IPS DF 19.7 (cell line): ENCODE measurements at regions not wholly inside any gene's neighbourhood (a gene's known extent, or its start where the extent isn't known, plus 50 kb on each side); places are given as distances from the start of the nearest gene placed in this dataset.

Source experiments
- DNase-seq: peaks from one replicate; pipeline ENCODE4 v3.0.0-alpha.2; 2013; ENCODE audit warnings: low read depth, low spot score

DNA sequence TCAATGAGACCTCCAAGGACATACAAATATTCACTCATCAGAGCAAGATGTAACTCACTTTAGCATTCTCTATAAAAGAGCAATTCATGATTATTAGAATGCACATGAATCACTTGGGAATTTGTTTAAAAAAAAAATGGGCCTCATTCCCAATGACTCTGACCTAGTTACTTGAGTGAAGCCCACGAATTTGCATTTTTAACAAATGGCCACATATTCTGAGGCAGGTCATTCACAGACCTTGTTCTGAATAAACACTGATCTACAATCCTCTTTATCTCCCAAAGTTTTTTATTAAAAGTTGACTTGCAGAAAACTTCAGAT, 255.1 kb upstream of the VEGFC start:
- DNase-seq = no peak

GRCh38 chr4:177051473-177052060, 258.1 kb upstream of the NEIL3 start:
- DNase-seq = no peak

DNA sequence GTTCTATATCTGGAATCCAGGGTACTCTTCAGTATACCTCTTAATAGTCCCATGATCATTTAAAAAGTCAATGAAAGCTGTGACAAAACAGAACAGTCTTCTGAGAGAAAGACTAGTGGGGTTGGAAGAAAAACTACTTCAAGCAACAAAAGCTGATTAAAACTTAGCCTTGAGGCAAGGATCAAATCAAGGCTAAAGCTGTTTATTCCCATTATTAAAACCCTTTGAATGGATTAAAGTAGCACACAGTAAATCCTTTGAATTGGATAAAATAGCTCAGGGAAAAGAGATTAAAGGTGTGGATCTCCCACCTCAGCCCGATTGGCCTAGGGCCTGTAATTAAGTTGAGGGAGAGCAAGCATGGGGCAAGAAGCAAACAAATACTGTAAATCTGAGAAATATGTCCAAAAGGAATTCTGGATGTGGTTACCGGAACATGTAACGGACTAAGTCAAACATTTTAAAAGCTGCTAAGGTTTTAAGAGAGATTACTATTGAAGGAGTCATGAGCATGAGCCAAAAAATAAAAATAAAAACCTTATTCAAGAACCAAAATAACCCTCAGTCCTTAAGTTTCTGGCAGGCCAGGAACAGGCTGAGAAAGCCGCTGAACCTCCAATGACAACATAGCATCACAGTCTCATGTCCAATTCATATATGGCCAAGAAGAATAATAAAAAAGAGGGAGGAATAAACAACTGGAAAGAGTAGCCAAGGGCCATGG, 257.3 kb upstream of the NEIL3 start:
- no peak for DNase-seq

DNA sequence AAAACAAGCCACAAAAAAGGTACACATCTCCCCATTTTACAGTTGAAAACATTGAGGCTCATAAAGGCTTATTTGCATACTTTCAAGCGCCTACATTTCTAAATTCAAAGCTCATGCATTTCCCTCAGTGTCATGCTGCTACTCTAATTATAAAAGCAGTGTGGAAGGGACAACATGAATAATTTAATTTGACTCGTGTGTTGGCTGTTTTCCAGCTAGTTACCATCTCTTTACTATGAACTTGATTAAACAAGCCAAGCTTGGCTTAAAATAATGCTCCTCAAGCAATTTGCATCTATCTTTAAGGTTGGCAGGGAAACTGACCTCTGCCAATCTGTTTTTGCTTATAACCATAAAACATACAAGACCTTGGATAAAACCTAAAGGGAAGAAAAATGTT, 252.5 kb upstream of the NEIL3 start:
- DNase-seq = no peak

GRCh38 chr4:177064116-177064515, 245.6 kb upstream of the NEIL3 start:
- no peak for DNase-seq

GRCh38 chr4:177064729-177065394, 244.8 kb upstream of the NEIL3 start:
- no peak for DNase-seq

DNA sequence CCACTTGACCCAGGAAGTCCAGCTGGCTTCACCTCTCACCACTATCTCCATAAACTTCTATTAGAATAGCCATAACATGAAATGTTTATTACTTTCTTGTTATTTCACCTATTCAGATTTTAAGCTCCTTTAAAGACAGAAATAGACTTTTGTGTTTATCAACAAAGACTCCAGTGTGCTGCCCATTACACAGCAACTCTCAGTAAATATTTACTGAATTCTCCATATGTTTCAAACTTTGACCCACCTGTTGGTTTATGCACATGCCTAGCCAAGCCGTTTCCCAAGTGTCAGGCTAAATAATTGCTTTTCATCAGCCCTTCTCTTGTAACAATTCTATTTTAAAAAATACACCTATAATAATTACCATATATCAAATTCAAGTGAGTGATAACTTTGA, 242.9 kb upstream of the NEIL3 start:
- no peak for DNase-seq

- no peak for DNase-seq
Observed at GRCh38 chr4:177070533-177071058, 239.1 kb upstream of the NEIL3 start.

DNA sequence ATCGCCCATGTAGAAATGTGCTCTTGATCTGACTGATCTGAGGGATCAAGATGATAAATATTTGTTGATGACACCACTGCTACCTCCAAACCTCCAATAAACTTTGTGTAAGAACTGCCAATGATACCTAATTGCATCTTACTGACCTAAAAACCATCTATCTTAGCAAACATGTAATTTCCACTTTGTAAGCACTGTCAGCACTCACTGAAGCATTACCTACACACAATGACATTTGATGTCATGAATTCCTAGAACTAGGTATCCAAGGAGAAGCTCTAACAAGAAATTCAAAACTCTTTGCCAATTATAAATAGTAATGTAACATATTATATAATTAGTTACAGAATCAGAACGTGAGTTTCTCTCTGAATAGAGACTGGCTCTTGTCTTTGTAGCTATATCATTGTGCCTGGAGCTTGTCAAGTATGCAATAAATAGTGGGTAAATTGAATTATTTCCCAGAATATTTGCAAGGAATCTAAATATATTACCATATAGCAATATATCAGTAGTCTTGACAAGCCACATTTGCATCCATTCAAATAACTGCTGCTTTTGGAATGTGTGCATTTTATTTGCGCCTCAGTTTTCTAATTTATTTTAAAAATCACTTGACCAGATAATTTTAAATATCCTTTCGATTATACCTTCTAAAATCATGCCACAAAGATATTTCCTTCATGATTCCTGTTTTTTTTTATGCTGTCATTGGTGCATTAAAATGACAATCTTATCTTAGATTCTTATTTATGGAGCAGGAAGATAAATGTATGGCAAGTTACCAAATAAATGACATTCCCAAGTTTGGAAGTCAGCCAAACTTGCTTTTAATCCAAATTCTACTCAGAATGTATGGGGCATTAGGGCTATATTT, 232.3 kb upstream of the NEIL3 start:
- DNase-seq = no peak

DNA sequence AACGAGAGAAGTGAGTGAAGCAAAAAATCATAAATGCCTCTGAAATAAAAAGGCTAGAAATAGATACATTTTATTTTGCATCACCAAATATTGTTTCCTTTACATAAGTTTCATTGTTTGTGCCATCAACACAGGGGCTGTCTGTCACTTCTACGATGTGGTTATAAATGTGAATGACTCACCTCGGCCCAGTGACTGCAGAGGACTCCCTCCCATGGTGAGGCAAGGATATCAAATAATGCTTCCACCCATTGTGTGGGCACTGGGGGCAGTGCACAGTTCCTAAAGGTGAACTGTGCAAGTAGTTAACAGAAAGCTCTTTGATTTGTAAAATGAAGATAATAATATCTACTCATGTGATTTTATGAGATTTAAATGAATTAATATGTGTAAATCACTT, 230.3 kb upstream of the NEIL3 start:
- DNase-seq = no peak

DNA sequence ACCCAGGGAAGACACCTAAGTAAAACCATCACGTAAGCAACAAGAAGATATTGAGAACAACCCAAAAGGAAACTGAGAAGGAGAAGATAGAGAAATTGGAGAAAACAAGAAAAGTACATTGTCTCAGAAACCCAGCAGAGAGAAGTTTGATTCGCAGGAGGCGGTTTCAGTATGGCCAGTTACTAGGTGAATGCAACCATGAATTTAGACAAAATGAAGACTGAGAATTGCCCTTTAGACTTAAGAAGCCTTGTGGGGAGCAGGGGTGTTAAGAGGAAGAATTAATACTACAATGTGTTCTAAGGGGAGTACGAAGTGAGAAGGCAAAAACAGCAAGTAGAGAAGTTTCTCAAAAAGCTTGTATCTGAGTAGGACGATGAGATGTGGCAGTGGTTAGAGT, 229.3 kb upstream of the NEIL3 start:
- DNase-seq = no peak

DNA sequence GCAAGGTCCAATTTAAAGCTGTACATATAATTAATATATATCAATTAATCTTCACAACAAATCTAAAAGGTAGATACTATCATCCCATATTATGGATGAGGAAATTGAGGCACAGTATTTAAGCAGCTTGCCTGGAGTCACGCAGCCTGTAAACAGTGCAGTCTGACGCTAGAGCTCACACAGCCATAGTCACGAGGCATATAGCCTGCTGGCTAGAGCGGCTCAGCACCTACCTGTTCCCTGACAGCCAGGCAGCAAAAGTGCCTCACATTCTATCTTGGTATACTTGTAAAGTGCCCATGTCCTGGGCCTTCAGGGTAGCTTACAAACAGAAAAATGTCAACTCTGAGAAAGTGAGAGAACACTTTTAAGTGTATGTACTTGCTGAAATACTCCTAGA, 222.6 kb upstream of the NEIL3 start:
- DNase-seq = no peak

DNA sequence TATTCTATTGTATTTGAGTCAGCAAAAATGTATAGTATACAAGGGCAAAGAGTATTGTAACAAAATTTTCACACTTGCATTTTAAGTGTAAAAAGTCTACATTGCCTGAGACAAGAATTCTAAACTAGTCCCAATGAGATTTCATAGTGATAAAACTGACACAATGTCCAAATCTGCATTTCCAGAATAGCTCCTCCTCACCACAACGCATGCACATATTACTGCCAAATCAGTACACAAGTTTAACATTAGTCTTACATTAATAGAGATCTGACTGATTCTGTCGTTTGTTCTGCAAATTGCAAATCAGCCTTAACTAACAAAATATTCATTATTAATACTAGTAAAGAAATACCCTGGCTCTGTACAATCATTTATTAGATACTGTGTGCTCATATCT, 222.2 kb upstream of the NEIL3 start:
- no peak for DNase-seq

GRCh38 chr4:177091515-177091914, 218.2 kb upstream of the NEIL3 start:
- no peak for DNase-seq

DNA sequence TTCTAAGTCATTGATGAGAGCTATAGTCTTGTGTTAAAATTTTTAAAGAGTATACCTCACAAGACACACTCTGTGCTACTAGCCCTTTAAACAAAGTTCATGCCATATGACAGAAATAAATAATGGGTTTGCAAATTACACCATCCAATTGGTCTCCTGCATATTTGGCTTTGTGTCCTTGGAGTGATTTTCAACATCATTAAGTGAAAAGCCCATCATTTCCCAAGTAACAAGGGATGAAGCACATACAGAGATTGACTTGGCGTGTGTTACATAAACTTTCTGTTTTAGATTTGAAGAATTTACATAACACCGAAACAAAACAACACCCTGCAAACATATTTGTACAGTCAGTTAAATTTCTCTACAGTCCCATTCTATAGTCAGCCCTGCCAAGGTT, 216.9 kb upstream of the NEIL3 start:
- DNase-seq = no peak

- DNase-seq = no peak
Observed at GRCh38 chr4:177093964-177094363, 215.7 kb upstream of the NEIL3 start.

- no peak for DNase-seq
Observed at GRCh38 chr4:177097291-177097690, 212.4 kb upstream of the NEIL3 start.

DNA sequence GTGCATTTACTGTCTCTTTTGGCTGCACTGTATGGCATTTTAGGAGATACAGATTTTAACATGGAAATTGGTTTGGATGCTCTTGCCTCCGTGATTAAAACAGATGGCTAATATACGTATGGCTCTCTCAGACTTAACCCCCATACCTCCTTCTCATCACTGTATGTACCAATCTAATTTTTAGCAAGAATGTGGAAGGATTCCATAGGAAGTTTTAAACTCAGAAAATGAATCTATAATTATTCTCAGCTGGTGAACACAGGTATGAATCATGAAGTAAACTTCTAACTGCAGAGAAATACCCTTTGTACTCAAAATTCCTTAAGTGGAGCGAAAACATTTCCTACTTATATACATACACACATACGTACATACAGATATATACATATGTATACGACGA, 210.5 kb upstream of the NEIL3 start:
- DNase-seq = no peak

- DNase-seq = no peak
Observed at GRCh38 chr4:177100307-177100706, 209.4 kb upstream of the NEIL3 start.

DNA sequence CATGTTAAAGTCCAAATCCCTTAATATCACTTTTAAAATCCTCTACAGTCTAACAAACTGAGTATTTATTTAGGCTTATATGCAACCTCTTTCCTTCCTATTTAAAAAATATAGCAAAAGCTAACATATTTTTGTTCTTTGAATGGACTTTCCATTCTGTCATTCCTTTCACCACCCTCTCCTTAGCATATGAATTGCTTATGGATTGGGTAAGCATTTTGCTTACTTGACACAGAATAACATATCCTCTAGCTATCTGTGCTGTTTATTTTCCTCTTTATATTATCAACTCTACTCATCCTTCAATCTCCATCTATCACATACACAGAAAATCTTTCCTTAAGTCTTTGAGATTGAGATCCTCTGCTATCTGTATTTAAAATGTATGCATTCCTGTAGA, 206.1 kb upstream of the NEIL3 start:
- no peak for DNase-seq

GRCh38 chr4:177105536-177105935, 204.1 kb upstream of the NEIL3 start:
- DNase-seq = no peak

DNA sequence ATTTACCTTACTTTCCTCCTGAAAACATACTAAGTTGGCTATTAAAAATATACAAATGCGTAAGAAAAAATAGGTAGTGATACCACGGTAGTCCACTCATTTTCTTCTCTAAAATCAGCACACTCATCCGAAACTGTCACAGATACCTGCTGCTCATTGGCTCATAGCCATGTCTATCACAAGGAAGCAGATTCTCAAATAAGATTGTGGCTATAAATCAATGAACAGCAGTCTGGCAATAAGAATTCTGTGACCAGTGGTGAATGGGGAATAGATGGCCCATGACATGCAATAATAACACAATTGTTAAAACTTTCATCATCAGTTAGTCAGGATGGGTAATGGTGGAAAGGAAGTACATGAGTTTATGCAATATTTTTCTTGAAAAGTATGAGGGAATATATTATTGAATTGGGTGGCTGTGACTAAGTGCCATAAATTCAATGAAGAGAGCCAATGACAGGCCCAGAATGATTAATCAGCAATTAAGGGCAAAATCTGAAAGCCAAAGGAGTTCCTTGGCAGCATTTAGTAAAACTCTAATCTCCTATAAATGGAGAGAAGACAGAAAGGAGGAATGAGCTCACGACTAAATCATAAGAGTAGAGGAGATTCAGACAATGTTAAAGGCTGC, 202.3 kb upstream of the NEIL3 start:
- DNase-seq = no peak
